Caco-2 (cell line): ENCODE measurements at regions not wholly inside any gene's neighbourhood (a gene's known extent, or its start where the extent isn't known, plus 50 kb on each side); places are given as distances from the start of the nearest gene placed in this dataset.

Experiments used
- BruUV-seq: library from RNA; stranded (reverse); fragments of 400-500 nt; replicated peaks from 2 replicates; lab custom pipeline; 2021; lab: Mats Ljungman, UMichigan
- CTCF ChIA-PET: fragments of 300-600 bp; sonication (Branson Sonifier 250); formaldehyde crosslinking; loops from one replicate; lab custom pipeline; 2022; ENCODE audit warnings: antibody characterized with exemption; lab: Charles Lee
- POLR2A ChIA-PET: fragments of 300-600 bp; sonication (Branson Sonifier 250); formaldehyde crosslinking; loops from one replicate; lab custom pipeline; 2022; ENCODE audit warnings: antibody characterized with exemption; lab: Charles Lee
- DNase-seq, 2 experiments: peaks; one replicate each; pipeline versions ENCODE4 v3.0.0 to v3.0.0-alpha.2; 2020 to 2022
- H3K27me3 ChIP-seq: replicated peaks from 2 replicates; pipeline ENCODE4 v1.6.0; 2011; ENCODE audit warnings: low read length; ENCODE audit not compliant: control insufficient read depth, insufficient read depth
- H3K36me3 ChIP-seq: 2 replicates; pipeline ENCODE4 v1.5.1; 2011; ENCODE audit warnings: low read length; ENCODE audit not compliant: control insufficient read depth, insufficient read depth
- H3K4me1 ChIP-seq: fragments of 250-450 bp; sonication (Bioruptor Pico); 2 replicates; pipeline ENCODE4 v1.5.1; 2020; ENCODE audit warnings: mild to moderate bottlenecking
- H3K4me3 ChIP-seq: 2 replicates; pipeline ENCODE4 v1.5.1; 2011; ENCODE audit warnings: low read depth, mild to moderate bottlenecking, control low read depth, low read length
- H3K9me3 ChIP-seq: fragments of 250-450 bp; sonication (Bioruptor Pico); 2 replicates; pipeline ENCODE4 v1.5.1; 2020; ENCODE audit warnings: mild to moderate bottlenecking, moderate library complexity
- H3K27ac Mint-ChIP-seq: one replicate; pipeline ENCODE4 v1.8.0; 2022; ENCODE audit warnings: mixed read lengths; ENCODE audit not compliant: unreplicated experiment
- H3K27me3 Mint-ChIP-seq: one replicate; pipeline ENCODE4 v1.8.0; 2022; ENCODE audit warnings: mixed read lengths; ENCODE audit not compliant: insufficient read depth, unreplicated experiment
- H3K36me3 Mint-ChIP-seq: one replicate; pipeline ENCODE4 v1.8.0; 2022; ENCODE audit warnings: mild to moderate bottlenecking, mixed read lengths; ENCODE audit not compliant: insufficient read depth, unreplicated experiment
- H3K4me1 Mint-ChIP-seq: one replicate; pipeline ENCODE4 v1.8.0; 2022; ENCODE audit warnings: low read depth, mixed read lengths; ENCODE audit not compliant: unreplicated experiment
- H3K4me3 Mint-ChIP-seq: one replicate; pipeline ENCODE4 v1.8.0; 2022; ENCODE audit warnings: mild to moderate bottlenecking, moderate library complexity, mixed read lengths; ENCODE audit not compliant: unreplicated experiment
- H3K9me3 Mint-ChIP-seq: one replicate; pipeline ENCODE4 v1.8.0; 2022; ENCODE audit warnings: mixed read lengths; ENCODE audit not compliant: unreplicated experiment
- intact Hi-C: fragments of 100-400 bp; cut with micrococcal nuclease; formaldehyde crosslinking; loops from one replicate; pipeline ENCODE4 v1.10.0; 2022; ENCODE audit not compliant: unreplicated experiment
- TF ChIP-seq, protein P1 (sequence below), 2 experiments: fragments of 200-600 bp in 1 of 2; IDR thresholded peaks; 1 replicate in 1 of 2; 2 replicates in 1 of 2; pipeline versions ENCODE4 v1.5.1 to v1.8.0; 2011 to 2022; ENCODE audit warnings: antibody characterized with exemption in 1 of 2, control low read depth in 1 of 2, inconsistent platforms in 1 of 2, low read depth in 1 of 2, low read length in 1 of 2, mild to moderate bottlenecking in 1 of 2, moderate library complexity in 1 of 2; ENCODE audit not compliant: insufficient read depth in 1 of 2, severe bottlenecking in 1 of 2, unreplicated experiment in 1 of 2

DNA sequence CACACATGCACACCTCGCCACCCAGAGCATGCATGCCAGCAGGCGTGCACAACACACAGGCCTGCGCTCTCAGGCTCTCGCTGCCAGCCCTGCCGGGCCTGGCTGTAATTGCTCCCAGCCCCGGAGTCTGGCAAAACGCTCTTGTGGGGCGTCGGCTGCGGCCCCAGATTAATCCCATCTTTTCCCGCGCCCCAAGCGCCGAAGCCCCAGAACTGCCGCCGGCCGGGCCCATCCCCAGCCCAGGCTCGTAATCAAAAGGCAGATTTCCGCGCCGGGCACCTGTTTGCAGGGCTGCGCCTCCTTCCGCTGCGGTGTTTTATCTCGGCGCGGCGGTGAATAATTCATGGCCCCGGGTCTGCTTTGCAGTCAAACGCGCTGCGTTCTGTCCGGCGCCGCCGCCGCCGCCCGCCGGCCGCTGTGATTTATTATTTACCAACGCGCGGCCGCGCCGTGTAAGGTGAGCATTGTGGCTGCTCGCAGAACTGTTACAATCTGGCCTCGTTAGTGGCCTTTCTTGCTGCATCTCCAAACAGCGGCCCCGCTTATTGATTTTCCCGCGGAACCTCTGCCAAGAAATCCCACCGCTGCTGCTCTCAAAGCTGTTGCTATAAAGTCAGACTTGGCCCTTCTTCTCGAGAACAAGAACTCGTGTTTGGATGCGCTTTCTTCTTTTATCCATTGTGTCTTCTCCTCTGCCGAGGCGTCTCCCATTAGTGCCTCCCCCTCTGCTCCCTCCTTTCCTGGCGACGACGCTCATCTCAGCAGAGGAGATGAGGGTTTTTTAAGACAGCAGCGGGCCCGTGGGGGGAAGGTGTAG is 126.1 kb downstream of the IRX5 start:
- H3K4me3 Mint-ChIP-seq, result peak overlapping the region; percentile 74
- H3K27me3 Mint-ChIP-seq, result no peaks in the 10 kb centered on the region
- ChIA-PET POLR2A (no interaction called here), CTCF (no interaction called here)
- Histone ChIP-seq H3K27me3 (no peaks in the 10 kb centered on the region), H3K36me3 (no peaks in the 10 kb centered on the region), H3K9me3 (no peaks in the 10 kb centered on the region; the same call in 1 of the 2 replicates), H3K4me1 (no peaks in the 10 kb centered on the region; the same call in 1 of the 2 replicates), H3K4me3 (peak overlapping the region; percentile 27)
- no peaks in the 10 kb centered on the region for H3K36me3 Mint-ChIP-seq
- intact Hi-C loops, result no loop called here
- no TSS peak for BruUV-seq
- no peaks in the 10 kb centered on the region for H3K4me1 Mint-ChIP-seq
- peaks cover 9% of the 10 kb centered on the region for H3K9me3 Mint-ChIP-seq
- TF ChIP-seq, protein P1, sequence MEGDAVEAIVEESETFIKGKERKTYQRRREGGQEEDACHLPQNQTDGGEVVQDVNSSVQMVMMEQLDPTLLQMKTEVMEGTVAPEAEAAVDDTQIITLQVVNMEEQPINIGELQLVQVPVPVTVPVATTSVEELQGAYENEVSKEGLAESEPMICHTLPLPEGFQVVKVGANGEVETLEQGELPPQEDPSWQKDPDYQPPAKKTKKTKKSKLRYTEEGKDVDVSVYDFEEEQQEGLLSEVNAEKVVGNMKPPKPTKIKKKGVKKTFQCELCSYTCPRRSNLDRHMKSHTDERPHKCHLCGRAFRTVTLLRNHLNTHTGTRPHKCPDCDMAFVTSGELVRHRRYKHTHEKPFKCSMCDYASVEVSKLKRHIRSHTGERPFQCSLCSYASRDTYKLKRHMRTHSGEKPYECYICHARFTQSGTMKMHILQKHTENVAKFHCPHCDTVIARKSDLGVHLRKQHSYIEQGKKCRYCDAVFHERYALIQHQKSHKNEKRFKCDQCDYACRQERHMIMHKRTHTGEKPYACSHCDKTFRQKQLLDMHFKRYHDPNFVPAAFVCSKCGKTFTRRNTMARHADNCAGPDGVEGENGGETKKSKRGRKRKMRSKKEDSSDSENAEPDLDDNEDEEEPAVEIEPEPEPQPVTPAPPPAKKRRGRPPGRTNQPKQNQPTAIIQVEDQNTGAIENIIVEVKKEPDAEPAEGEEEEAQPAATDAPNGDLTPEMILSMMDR (IDR thresholded peaks at IDR 0.05; ENCODE audit: insufficient read depth in 1 of 2, low read depth in 1 of 2, low read length in 1 of 2, severe bottlenecking in 1 of 2, unreplicated experiment in 1 of 2), result no peak
- peak overlapping the region; percentile 11 for H3K27ac Mint-ChIP-seq
- DNase-seq, result peak; percentile 39 to 54

GRCh38 chr16:55057866-55058265 is 127.2 kb downstream of the IRX5 start:
- TF ChIP-seq, protein P1 (IDR thresholded peaks at IDR 0.05; ENCODE audit: insufficient read depth in 1 of 2, low read depth in 1 of 2, low read length in 1 of 2, severe bottlenecking in 1 of 2, unreplicated experiment in 1 of 2), result no peak
- peaks cover 9% of the 10 kb centered on the region for H3K9me3 Mint-ChIP-seq
- intact Hi-C loops, result no loop called here

GRCh38 chr16:55058576-55058975 is 127.9 kb downstream of the IRX5 start:
- no TSS peak for BruUV-seq
- Histone ChIP-seq H3K27me3 (no peaks in the 10 kb centered on the region), H3K36me3 (no peaks in the 10 kb centered on the region), H3K4me3 (no peak overlapping the region), H3K9me3 (no peaks in the 10 kb centered on the region; the same call in 1 of the 2 replicates), H3K4me1 (no peaks in the 10 kb centered on the region; the same call in 1 of the 2 replicates)
- Mint-ChIP-seq H3K9me3 (peaks cover 9% of the 10 kb centered on the region), H3K27me3 (no peaks in the 10 kb centered on the region), H3K27ac (no peak overlapping the region), H3K4me3 (no peak overlapping the region), H3K36me3 (no peaks in the 10 kb centered on the region), H3K4me1 (peaks cover 4% of the 10 kb centered on the region)
- ChIA-PET POLR2A (no interaction called here), CTCF (no interaction called here)
- TF ChIP-seq, protein P1 (IDR thresholded peaks at IDR 0.05; ENCODE audit: insufficient read depth in 1 of 2, low read depth in 1 of 2, low read length in 1 of 2, severe bottlenecking in 1 of 2, unreplicated experiment in 1 of 2), result no peak
- DNase-seq, result peak in 1 of 2 experiments; percentile 19
- intact Hi-C loops, result no loop called here

More at GRCh38 chr16:55057866-55058265, 127.2 kb downstream of the IRX5 start:
- no peak overlapping the region for H3K4me3 Mint-ChIP-seq
- H3K27ac Mint-ChIP-seq, result no peak overlapping the region
- BruUV-seq, result no TSS peak
- no peaks in the 10 kb centered on the region for H3K27me3 ChIP-seq
- H3K4me3 ChIP-seq, result no peak overlapping the region
- no peaks in the 10 kb centered on the region for H3K27me3 Mint-ChIP-seq
- H3K36me3 ChIP-seq, result no peaks in the 10 kb centered on the region
- ChIA-PET CTCF (no interaction called here), POLR2A (no interaction called here)
- DNase-seq, result no peak
- H3K4me1 ChIP-seq, result no peaks in the 10 kb centered on the region; the same call in 1 of the 2 replicates
- no peaks in the 10 kb centered on the region for H3K36me3 Mint-ChIP-seq
- peaks cover 4% of the 10 kb centered on the region for H3K4me1 Mint-ChIP-seq
- no peaks in the 10 kb centered on the region; the same call in 1 of the 2 replicates for H3K9me3 ChIP-seq
